ENCODE measurements at regions not wholly inside any gene's neighbourhood (a gene's known extent, or its start where the extent isn't known, plus 50 kb on each side); places are given as distances from the start of the nearest gene placed in this dataset.

DNA sequence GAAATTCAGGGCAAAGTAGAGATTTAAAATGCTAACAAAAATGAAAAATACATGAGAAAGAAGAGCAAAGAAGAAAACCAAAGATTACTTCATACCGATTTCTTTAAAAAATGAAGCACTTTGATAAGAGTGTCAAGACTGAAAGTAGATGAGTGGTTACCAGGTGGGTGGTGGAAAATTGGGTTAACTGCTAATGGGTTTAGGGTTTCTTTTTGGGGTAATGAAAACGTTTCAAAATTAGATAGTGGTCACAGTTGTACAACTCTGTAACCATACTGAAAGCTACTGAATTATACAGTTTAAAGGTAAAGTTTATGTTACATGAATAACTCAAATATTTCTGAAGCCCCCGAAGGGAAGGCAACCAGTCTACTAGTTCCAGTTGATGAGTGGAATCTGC lies 179.4 kb downstream of the NDFIP2 start:
- H3K4me3 ChIP-seq = no peak overlapping the region
- intact Hi-C loops (cut with DNase I) = no loop called here
- no peaks in the 10 kb centered on the region for H3K9me3 ChIP-seq
- 77 to 81% (median 80%) methylated on average over 3 of the region's 3 CpGs for WGBS, 3 donors
- no peak overlapping the region for H3K27ac ChIP-seq
- peaks cover 12% of the 10 kb centered on the region for H3K4me1 ChIP-seq (ENCODE audit: insufficient read depth)
- TF ChIP-seq, protein P1, sequence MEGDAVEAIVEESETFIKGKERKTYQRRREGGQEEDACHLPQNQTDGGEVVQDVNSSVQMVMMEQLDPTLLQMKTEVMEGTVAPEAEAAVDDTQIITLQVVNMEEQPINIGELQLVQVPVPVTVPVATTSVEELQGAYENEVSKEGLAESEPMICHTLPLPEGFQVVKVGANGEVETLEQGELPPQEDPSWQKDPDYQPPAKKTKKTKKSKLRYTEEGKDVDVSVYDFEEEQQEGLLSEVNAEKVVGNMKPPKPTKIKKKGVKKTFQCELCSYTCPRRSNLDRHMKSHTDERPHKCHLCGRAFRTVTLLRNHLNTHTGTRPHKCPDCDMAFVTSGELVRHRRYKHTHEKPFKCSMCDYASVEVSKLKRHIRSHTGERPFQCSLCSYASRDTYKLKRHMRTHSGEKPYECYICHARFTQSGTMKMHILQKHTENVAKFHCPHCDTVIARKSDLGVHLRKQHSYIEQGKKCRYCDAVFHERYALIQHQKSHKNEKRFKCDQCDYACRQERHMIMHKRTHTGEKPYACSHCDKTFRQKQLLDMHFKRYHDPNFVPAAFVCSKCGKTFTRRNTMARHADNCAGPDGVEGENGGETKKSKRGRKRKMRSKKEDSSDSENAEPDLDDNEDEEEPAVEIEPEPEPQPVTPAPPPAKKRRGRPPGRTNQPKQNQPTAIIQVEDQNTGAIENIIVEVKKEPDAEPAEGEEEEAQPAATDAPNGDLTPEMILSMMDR (IDR thresholded peaks at IDR 0.05) = no peak
- TF ChIP-seq POLR2A (IDR thresholded peaks at IDR 0.05) (no peak), EP300 (IDR thresholded peaks at IDR 0.05) (no peak)
- no peaks in the 10 kb centered on the region for H3K27me3 ChIP-seq
- no peak for DNase-seq
- no peaks in the 10 kb centered on the region for H3K36me3 ChIP-seq

GRCh38 chr13:79659121-79659521 lies 178.2 kb downstream of the NDFIP2 start:
- H3K36me3 ChIP-seq = no peaks in the 10 kb centered on the region
- intact Hi-C loops (cut with DNase I) = no loop called here

DNA sequence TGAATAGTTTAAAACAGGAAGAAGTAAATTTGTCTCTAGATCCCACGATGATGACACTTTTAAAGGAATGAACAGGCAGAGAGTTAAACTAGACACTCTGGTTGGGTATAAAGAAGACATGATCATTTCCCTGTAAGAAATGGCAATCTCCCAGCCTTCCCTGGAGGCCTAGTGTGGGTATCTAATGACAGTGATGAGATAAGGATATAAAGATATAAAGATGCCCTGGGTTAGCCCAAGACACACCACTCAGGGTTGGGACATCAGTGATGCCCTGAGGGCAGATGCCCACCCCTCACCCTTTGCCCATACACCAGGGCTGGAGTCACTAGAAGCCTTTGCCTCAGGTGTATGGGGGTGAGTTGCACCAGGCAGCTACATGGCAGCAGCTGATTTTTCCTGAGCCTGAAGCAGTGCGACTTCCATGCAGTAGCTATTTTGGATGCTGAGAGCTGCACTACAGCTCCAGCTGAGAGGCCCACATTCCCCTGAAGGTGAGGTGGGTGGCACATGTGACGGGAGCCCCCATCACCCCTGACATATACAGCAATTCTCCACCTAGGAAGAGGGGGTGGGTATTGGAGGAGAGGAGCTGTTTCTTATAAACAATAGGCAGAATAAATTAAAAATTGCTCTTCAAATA lies 177.5 kb downstream of the NDFIP2 start:
- Histone ChIP-seq H3K27ac (no peak overlapping the region), H3K27me3 (no peaks in the 10 kb centered on the region), H3K4me1 (ENCODE audit: insufficient read depth) (peaks cover 12% of the 10 kb centered on the region), H3K9me3 (no peaks in the 10 kb centered on the region), H3K36me3 (no peaks in the 10 kb centered on the region), H3K4me3 (no peak overlapping the region)
- DNase-seq = no peak
- WGBS, 3 donors = 27 to 37% (median 35%) methylated on average over 3 of the region's 3 CpGs
- TF ChIP-seq POLR2A (IDR thresholded peaks at IDR 0.05) (no peak), EP300 (IDR thresholded peaks at IDR 0.05) (no peak)
- TF ChIP-seq, protein P1 (IDR thresholded peaks at IDR 0.05) = no peak
- intact Hi-C loops (cut with DNase I) = no loop called here

More at GRCh38 chr13:79659121-79659521, 178.2 kb downstream of the NDFIP2 start:
- 4 to 9% (median 5%) methylated on average over 5 of the region's 5 CpGs for WGBS, 3 donors
- H3K27me3 ChIP-seq = no peaks in the 10 kb centered on the region
- H3K9me3 ChIP-seq = no peaks in the 10 kb centered on the region
- peaks cover 12% of the 10 kb centered on the region for H3K4me1 ChIP-seq (ENCODE audit: insufficient read depth)
- no peak overlapping the region for H3K27ac ChIP-seq
- DNase-seq = peak in 2 of 5 donors; percentile 14 to 33
- no peak overlapping the region for H3K4me3 ChIP-seq
- TF ChIP-seq EP300 (IDR thresholded peaks at IDR 0.05) = no peak
- TF ChIP-seq, protein P1 (IDR thresholded peaks at IDR 0.05) = no peak
- TF ChIP-seq POLR2A (IDR thresholded peaks at IDR 0.05) = no peak

DNA sequence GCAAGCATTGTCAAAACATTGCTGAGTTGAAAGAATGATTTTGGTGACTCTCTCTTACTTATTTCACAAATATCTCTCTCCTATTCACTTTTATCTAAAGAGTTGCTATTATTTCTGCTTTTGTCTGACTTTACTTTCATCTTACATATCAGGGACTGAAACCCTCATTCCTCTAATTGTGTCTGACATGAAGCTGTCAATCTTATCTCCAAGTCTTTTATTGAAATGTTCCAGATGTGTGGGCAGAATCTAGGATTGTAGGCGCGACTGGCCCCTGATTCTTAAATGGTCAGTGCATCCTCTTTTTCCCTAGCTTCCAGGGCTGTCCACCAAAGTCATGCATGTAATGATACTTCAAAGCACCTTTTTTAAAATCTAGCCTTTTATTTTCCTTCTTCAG lies 174.6 kb downstream of the NDFIP2 start:
- no peak for DNase-seq
- 87 to 97% (median 93%) methylated on average over 2 of the region's 2 CpGs for WGBS, 3 donors
- no peak for TF ChIP-seq POLR2A (IDR thresholded peaks at IDR 0.05)
- TF ChIP-seq, protein P1 (IDR thresholded peaks at IDR 0.05) = no peak
- TF ChIP-seq EP300 (IDR thresholded peaks at IDR 0.05) = no peak
- no peaks in the 10 kb centered on the region for H3K9me3 ChIP-seq
- intact Hi-C loops (cut with DNase I) = no loop called here
- no peak overlapping the region for H3K27ac ChIP-seq
- peaks cover 12% of the 10 kb centered on the region for H3K4me1 ChIP-seq (ENCODE audit: insufficient read depth)
- no peaks in the 10 kb centered on the region for H3K27me3 ChIP-seq
- H3K4me3 ChIP-seq = no peak overlapping the region
- H3K36me3 ChIP-seq = no peaks in the 10 kb centered on the region

Data from ovary (tissue), 7 donors.